Gastrocnemius medialis (tissue), 4 donors: ENCODE measurements at regions not wholly inside any gene's neighbourhood (a gene's known extent, or its start where the extent isn't known, plus 50 kb on each side); places are given as distances from the start of the nearest gene placed in this dataset.

Experiments used
- CTCF ChIP-seq, 5 experiments: fragments of 450-650 bp in 3 of 5; fragments of 200-600 bp in 2 of 5; sonication (generic) in 2 of 5; IDR thresholded peaks in 4 of 5; conservative IDR thresholded peaks in 1 of 5; 1 replicate in 4 of 5; 2 replicates in 1 of 5; pipeline ENCODE4 v1.5.1; 2016 to 2019; ENCODE audit warnings: antibody characterized with exemption in 5 of 5, mild to moderate bottlenecking in 3 of 5, moderate library complexity in 3 of 5
- POLR2A ChIP-seq, 2 donors: fragments of 450-650 bp; IDR thresholded peaks; one replicate each; pipeline ENCODE4 v1.6.1; 2017; ENCODE audit warnings: antibody characterized with exemption in 2 of 2, mild to moderate bottlenecking in 2 of 2, moderate library complexity in 2 of 2

- no peak for TF ChIP-seq CTCF (IDR thresholded peaks at IDR 0.05 in 4 of 5, conservative IDR thresholded peaks at IDR 0.05 in 1 of 5)
- no peak for TF ChIP-seq POLR2A (IDR thresholded peaks at IDR 0.05)
Observed at GRCh38 chr3:22029480-22029879, 278.5 kb upstream of the ZNF385D start.
